ENCODE measurements at regions not wholly inside any gene's neighbourhood (a gene's known extent, or its start where the extent isn't known, plus 50 kb on each side); places are given as distances from the start of the nearest gene placed in this dataset.

DNA sequence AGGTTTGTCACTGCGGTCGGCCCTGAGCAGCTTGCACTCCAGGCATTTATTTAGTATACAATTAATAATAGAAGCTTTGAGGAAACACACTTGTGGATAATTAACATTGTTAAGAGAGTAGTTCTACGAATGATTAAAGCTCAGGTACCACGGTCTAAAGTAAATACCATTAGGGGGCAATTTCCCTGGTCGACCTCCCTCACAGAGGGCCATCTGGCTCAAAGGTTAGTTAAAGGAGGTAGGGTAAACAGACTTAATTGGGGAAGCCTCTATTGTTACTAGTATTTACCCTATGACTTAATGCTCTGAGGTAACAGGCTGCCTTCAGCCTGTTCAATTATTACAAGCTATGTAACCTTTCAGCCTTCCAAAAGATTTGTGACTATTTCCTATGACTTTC, 122.3 kb upstream of the SLC44A3 start:
- Histone ChIP-seq H3K27ac (no peak overlapping the region), H3K27me3 (no peaks in the 10 kb centered on the region), H3K36me3 (no peaks in the 10 kb centered on the region), H3K4me3 (no peak overlapping the region), H3K4me1 (no peaks in the 10 kb centered on the region), H3K9me3 (no peaks in the 10 kb centered on the region)
- 64% methylated on average over 3 of the region's 5 CpGs; no CpG with 5 or more reads in 1 of the 2 donors for WGBS, 2 donors (ENCODE audit: low coverage in 1 of 2)
- TF ChIP-seq, protein P1, sequence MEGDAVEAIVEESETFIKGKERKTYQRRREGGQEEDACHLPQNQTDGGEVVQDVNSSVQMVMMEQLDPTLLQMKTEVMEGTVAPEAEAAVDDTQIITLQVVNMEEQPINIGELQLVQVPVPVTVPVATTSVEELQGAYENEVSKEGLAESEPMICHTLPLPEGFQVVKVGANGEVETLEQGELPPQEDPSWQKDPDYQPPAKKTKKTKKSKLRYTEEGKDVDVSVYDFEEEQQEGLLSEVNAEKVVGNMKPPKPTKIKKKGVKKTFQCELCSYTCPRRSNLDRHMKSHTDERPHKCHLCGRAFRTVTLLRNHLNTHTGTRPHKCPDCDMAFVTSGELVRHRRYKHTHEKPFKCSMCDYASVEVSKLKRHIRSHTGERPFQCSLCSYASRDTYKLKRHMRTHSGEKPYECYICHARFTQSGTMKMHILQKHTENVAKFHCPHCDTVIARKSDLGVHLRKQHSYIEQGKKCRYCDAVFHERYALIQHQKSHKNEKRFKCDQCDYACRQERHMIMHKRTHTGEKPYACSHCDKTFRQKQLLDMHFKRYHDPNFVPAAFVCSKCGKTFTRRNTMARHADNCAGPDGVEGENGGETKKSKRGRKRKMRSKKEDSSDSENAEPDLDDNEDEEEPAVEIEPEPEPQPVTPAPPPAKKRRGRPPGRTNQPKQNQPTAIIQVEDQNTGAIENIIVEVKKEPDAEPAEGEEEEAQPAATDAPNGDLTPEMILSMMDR (IDR thresholded peaks at IDR 0.05), result no peak
- TF ChIP-seq POLR2AphosphoS5 (IDR thresholded peaks at IDR 0.05) (no peak), EP300 (IDR thresholded peaks at IDR 0.05) (no peak)
- no peak for ATAC-seq

DNA sequence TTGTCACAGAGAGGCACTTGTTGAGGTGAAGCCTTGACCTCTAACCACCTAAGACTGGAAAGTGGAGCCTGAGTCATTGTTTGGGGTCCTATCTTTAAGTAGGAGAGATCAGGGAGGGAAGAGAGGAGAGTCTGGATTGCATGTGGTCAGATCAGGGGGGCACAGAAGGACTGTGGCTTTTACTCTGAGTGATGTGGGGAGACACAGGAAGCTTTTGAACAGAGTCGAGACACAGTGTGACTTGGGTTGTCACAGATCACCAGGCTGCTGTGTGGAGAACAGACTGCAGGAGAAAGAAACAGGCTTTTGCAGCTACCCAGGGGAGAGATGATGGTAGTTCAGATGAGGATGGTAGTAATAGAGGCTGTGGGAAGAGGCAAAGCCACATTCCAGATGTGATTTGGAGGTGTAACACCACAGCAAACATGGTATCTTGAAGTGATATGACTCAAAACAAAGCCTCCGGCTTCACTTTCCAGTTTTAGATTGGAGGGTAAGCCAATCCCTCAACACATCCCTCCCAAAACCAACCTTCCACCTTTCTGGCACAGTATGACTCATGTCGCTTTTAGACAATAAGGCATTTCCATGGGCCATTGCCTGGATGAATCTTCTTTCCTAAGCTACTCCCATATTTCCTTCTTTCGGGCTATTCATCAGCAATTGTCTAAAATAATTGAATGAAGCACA, 125.8 kb upstream of the SLC44A3 start:
- WGBS, 2 donors (ENCODE audit: low coverage in 1 of 2), result 85 to 92% methylated on average over 2 to 4 of the region's 4 CpGs

DNA sequence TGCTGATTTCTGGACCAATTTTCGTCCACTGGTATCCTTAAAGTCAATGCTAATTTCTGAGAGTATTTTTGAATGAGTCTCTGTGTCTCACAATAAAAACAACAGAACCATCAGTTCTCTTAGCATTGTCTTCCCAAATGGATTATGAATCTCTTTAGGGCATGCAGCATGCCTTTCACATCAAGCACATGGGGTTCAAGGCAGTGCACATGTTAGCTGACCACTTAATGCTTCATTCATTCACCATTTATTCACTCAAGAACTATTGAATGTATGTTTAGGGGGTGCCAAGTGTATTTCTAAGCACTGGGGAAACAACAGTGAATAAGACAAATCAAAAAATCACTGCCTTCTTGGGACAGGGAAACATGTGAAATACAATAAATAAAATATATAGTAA, 126.7 kb upstream of the SLC44A3 start:
- Histone ChIP-seq H3K4me3 (no peak overlapping the region), H3K27me3 (no peaks in the 10 kb centered on the region), H3K9me3 (no peaks in the 10 kb centered on the region), H3K4me1 (peaks cover 0 to 7% (median 0%) of the 10 kb centered on the region in 3 donors), H3K36me3 (no peaks in the 10 kb centered on the region), H3K27ac (no peak overlapping the region)
- ATAC-seq, result no peak
- 90% methylated on average over 1 of the region's 1 CpG for WGBS, 2 donors (ENCODE audit: low coverage in 1 of 2)
- TF ChIP-seq POLR2A (IDR thresholded peaks at IDR 0.05), result no peak
- no peak for TF ChIP-seq EP300 (IDR thresholded peaks at IDR 0.05)
- no peak for TF ChIP-seq POLR2AphosphoS5 (IDR thresholded peaks at IDR 0.05)
- TF ChIP-seq, protein P1 (IDR thresholded peaks at IDR 0.05), result no peak

More for the DNA sequence above, 125.8 kb upstream of the SLC44A3 start:
- no peaks in the 10 kb centered on the region for H3K27me3 ChIP-seq
- ATAC-seq, result no peak
- TF ChIP-seq, protein P1 (IDR thresholded peaks at IDR 0.05), result no peak
- TF ChIP-seq POLR2AphosphoS5 (IDR thresholded peaks at IDR 0.05), result no peak
- TF ChIP-seq POLR2A (IDR thresholded peaks at IDR 0.05), result no peak
- TF ChIP-seq EP300 (IDR thresholded peaks at IDR 0.05), result no peak
- H3K27ac ChIP-seq, result no peak overlapping the region
- no peak overlapping the region for H3K4me3 ChIP-seq
- H3K4me1 ChIP-seq, result no peaks in the 10 kb centered on the region
- no peaks in the 10 kb centered on the region for H3K36me3 ChIP-seq
- H3K9me3 ChIP-seq, result no peaks in the 10 kb centered on the region

DNA sequence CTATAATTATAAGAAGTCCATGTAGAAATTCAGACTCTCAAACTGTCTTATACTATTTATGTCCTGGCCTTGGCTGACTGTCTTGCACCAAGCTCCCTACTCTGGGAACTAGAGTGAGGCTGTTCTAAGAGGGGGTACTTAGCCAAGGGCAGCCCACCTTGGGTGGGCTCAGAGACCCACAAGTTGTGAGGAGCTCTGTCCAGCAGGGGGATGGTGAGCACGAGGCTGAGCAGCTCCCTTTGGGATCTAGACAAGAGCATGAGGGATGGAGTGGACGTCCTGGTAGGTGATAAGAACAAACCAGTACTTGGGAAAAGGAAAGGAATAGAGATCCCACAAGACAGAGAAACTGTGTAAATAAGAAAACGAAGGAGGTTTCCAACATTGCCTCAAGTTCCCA, 127.1 kb upstream of the SLC44A3 start:
- Histone ChIP-seq H3K27ac (no peak overlapping the region), H3K27me3 (no peaks in the 10 kb centered on the region), H3K9me3 (no peaks in the 10 kb centered on the region), H3K36me3 (no peaks in the 10 kb centered on the region), H3K4me3 (no peak overlapping the region), H3K4me1 (peaks cover 0 to 7% (median 0%) of the 10 kb centered on the region in 3 donors)
- 74 to 100% methylated on average over 2 to 3 of the region's 3 CpGs for WGBS, 2 donors (ENCODE audit: low coverage in 1 of 2)
- ATAC-seq, result no peak
- TF ChIP-seq POLR2AphosphoS5 (IDR thresholded peaks at IDR 0.05), result no peak
- TF ChIP-seq EP300 (IDR thresholded peaks at IDR 0.05), result no peak
- no peak for TF ChIP-seq POLR2A (IDR thresholded peaks at IDR 0.05)
- TF ChIP-seq, protein P1 (IDR thresholded peaks at IDR 0.05), result no peak

DNA sequence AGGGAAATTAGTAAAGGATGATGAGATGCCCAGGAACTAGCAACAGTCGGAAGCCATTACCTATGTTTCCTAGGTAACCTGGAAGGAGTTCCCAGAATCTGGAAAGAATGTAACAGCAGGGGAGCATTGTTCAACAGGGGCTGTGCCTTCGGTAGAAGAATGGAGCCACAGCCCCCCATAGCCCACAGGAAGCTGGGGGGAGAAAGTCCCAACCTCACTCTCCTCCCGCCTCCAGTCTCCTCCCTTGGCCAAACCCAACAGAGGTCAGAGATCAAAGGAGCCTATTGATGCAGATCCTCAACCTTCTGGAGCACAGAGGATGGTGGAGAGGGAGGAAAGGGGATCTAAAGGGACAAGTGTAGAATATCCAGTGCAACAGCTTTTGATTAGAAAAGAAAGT, 131.5 kb upstream of the SLC44A3 start:
- H3K36me3 ChIP-seq, result no peaks in the 10 kb centered on the region
- no peak for TF ChIP-seq POLR2AphosphoS5 (IDR thresholded peaks at IDR 0.05)
- no peak for TF ChIP-seq EP300 (IDR thresholded peaks at IDR 0.05)
- ATAC-seq, result no peak
- H3K27ac ChIP-seq, result peak overlapping the region in 3 of 4 donors; percentile 57 to 68 (median 60)
- no peak overlapping the region for H3K4me3 ChIP-seq
- WGBS, 2 donors (ENCODE audit: low coverage in 1 of 2), result 59 to 96% methylated on average over 2 to 3 of the region's 3 CpGs
- no peaks in the 10 kb centered on the region for H3K27me3 ChIP-seq
- peaks cover 0 to 7% (median 0%) of the 10 kb centered on the region in 3 donors for H3K4me1 ChIP-seq
- no peaks in the 10 kb centered on the region for H3K9me3 ChIP-seq
